Neural progenitor cell (in vitro differentiated cells): ENCODE measurements at regions not wholly inside any gene's neighbourhood (a gene's known extent, or its start where the extent isn't known, plus 50 kb on each side); places are given as distances from the start of the nearest gene placed in this dataset.

Experiments
- DNase-seq: peaks from one replicate; pipeline ENCODE4 v3.0.0-alpha.2; 2016; ENCODE audit warnings: low spot score
- H2AFZ ChIP-seq: fragments of 200-600 bp; sonication (generic); replicated peaks from 2 replicates; pipeline ENCODE4 v1.6.1; 2016; ENCODE audit warnings: antibody characterized with exemption
- H3F3A ChIP-seq: fragments of 200-600 bp; sonication (generic); 2 replicates; pipeline ENCODE4 v1.6.1; 2016; ENCODE audit warnings: antibody characterized with exemption, low read depth
- H3K27ac ChIP-seq: fragments of 200-600 bp; sonication (generic); 2 replicates; pipeline ENCODE4 v1.5.1; 2016; ENCODE audit warnings: mild to moderate bottlenecking
- H3K27me3 ChIP-seq: fragments of 200-600 bp; sonication (generic); 2 replicates; pipeline ENCODE4 v1.6.1; 2016; ENCODE audit warnings: mild to moderate bottlenecking, moderate library complexity
- H3K36me3 ChIP-seq: fragments of 200-600 bp; sonication (generic); 2 replicates; pipeline ENCODE4 v1.5.1; 2016
- H3K4me1 ChIP-seq: fragments of 200-600 bp; sonication (generic); 2 replicates; pipeline ENCODE4 v1.6.1; 2016; ENCODE audit warnings: mixed run types
- H3K4me2 ChIP-seq: fragments of 200-600 bp; sonication (generic); 2 replicates; pipeline ENCODE4 v1.6.1; 2016
- H3K4me3 ChIP-seq: fragments of 200-600 bp; sonication (generic); 2 replicates; pipeline ENCODE4 v1.5.1; 2016
- H3K79me2 ChIP-seq: fragments of 200-600 bp; sonication (generic); 2 replicates; pipeline ENCODE4 v1.6.1; 2016; ENCODE audit warnings: low read depth
- H3K9ac ChIP-seq: fragments of 200-600 bp; sonication (generic); 2 replicates; pipeline ENCODE4 v1.6.1; 2016
- H3K9me3 ChIP-seq: fragments of 200-600 bp; sonication (generic); 2 replicates; pipeline ENCODE4 v1.5.1; 2016; ENCODE audit warnings: low read depth
- H4K20me1 ChIP-seq: fragments of 200-600 bp; sonication (generic); 2 replicates; pipeline ENCODE4 v1.6.1; 2016; ENCODE audit warnings: low read depth
- H3K27ac Mint-ChIP-seq: 3 replicates; pipeline ENCODE4 v1.8.0; 2021; ENCODE audit warnings: mixed read lengths
- H3K27me3 Mint-ChIP-seq: 2 replicates; pipeline ENCODE4 v1.8.0; 2022; ENCODE audit warnings: low read depth, mild to moderate bottlenecking, inconsistent platforms, moderate library complexity, mixed read lengths; ENCODE audit not compliant: insufficient read depth
- H3K36me3 Mint-ChIP-seq: 3 replicates; pipeline ENCODE4 v1.8.0; 2021; ENCODE audit warnings: mixed read lengths
- H3K4me1 Mint-ChIP-seq: 3 replicates; pipeline ENCODE4 v1.8.0; 2021; ENCODE audit warnings: mixed read lengths
- H3K4me3 Mint-ChIP-seq: 3 replicates; pipeline ENCODE4 v1.8.0; 2021; ENCODE audit warnings: mild to moderate bottlenecking, moderate library complexity, mixed read lengths
- H3K9me3 Mint-ChIP-seq: 3 replicates; pipeline ENCODE4 v1.8.0; 2020; ENCODE audit warnings: mixed read lengths
- EZH2 ChIP-seq: fragments of 200-600 bp; sonication (generic); IDR thresholded peaks from 2 replicates; pipeline ENCODE4 v1.6.1; 2017; ENCODE audit warnings: antibody characterized with exemption, mild to moderate bottlenecking, moderate library complexity
- EZH2phosphoT487 ChIP-seq: fragments of 200-600 bp; sonication (generic); IDR thresholded peaks from 2 replicates; pipeline ENCODE4 v1.6.1; 2017; ENCODE audit warnings: antibody characterized with exemption
- TF ChIP-seq, protein P1 (sequence below): fragments of 200-600 bp; sonication (generic); IDR thresholded peaks from 2 replicates; pipeline ENCODE4 v1.5.1; 2017; ENCODE audit warnings: antibody characterized with exemption, mild to moderate bottlenecking

DNA sequence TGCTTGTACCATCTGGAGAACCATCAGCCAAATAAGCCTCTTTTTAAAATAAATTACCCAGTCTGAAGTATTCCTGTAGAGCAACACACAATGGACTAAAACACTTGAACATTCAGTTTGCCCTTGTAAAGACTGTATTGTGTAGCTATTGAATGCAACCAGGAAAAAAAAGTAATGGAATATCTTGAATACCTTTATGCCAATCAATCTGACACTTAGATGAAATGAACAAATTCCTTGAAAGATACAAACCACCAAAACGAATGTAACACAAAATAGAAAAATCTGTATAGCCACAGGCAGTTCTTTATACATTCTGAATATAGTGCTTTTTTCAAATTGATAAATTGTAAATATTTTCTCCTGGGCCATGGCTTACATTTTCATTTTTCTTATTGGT lies 63.3 kb upstream of the KCNJ16 start:
- H2AFZ ChIP-seq, result no peak overlapping the region
- H3F3A ChIP-seq, result no peaks in the 10 kb centered on the region
- no peak overlapping the region for H3K4me3 ChIP-seq
- no peaks in the 10 kb centered on the region for H3K9me3 ChIP-seq
- TF ChIP-seq, protein P1, sequence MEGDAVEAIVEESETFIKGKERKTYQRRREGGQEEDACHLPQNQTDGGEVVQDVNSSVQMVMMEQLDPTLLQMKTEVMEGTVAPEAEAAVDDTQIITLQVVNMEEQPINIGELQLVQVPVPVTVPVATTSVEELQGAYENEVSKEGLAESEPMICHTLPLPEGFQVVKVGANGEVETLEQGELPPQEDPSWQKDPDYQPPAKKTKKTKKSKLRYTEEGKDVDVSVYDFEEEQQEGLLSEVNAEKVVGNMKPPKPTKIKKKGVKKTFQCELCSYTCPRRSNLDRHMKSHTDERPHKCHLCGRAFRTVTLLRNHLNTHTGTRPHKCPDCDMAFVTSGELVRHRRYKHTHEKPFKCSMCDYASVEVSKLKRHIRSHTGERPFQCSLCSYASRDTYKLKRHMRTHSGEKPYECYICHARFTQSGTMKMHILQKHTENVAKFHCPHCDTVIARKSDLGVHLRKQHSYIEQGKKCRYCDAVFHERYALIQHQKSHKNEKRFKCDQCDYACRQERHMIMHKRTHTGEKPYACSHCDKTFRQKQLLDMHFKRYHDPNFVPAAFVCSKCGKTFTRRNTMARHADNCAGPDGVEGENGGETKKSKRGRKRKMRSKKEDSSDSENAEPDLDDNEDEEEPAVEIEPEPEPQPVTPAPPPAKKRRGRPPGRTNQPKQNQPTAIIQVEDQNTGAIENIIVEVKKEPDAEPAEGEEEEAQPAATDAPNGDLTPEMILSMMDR, result no peak
- no peak for TF ChIP-seq EZH2phosphoT487
- no peak overlapping the region for H3K9ac ChIP-seq
- no peaks in the 10 kb centered on the region for H3K27me3 ChIP-seq
- H3K4me3 Mint-ChIP-seq, result no peak overlapping the region
- H3K4me1 Mint-ChIP-seq, result peaks cover 10% of the 10 kb centered on the region
- H3K27ac ChIP-seq, result no peak overlapping the region
- no peak overlapping the region for H3K4me2 ChIP-seq
- no peak for DNase-seq
- no peaks in the 10 kb centered on the region for H4K20me1 ChIP-seq
- no peaks in the 10 kb centered on the region for H3K4me1 ChIP-seq
- no peaks in the 10 kb centered on the region for H3K36me3 ChIP-seq
- H3K27me3 Mint-ChIP-seq, result no peaks in the 10 kb centered on the region
- no peak overlapping the region for H3K27ac Mint-ChIP-seq
- H3K36me3 Mint-ChIP-seq, result no peaks in the 10 kb centered on the region
- H3K9me3 Mint-ChIP-seq, result no peaks in the 10 kb centered on the region
- no peaks in the 10 kb centered on the region for H3K79me2 ChIP-seq

DNA sequence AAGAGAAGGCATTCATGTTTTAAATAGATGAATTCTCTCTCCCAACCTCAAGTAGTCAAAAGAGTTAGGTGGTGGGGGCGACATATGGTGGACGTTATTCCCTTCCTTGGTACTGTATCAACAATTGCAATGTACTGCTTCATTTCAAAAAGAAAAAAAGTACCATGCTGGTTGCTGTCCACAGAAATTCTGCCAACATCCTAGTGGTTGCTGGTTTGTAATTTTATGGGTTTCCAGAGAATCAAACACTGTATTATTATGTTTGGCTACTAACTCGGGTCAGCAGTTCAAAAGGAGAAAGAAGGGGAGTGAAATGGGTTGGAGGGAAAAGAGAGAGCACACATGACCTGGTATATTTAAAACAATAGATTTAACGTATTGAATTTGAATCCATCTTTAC lies 61.1 kb upstream of the KCNJ16 start:
- Histone ChIP-seq H3K27me3 (no peaks in the 10 kb centered on the region), H3K9me3 (no peaks in the 10 kb centered on the region), H3K4me2 (no peak overlapping the region), H3K9ac (no peak overlapping the region), H3K4me1 (no peaks in the 10 kb centered on the region), H3K36me3 (no peaks in the 10 kb centered on the region), H2AFZ (no peak overlapping the region), H3F3A (no peaks in the 10 kb centered on the region), H3K79me2 (no peaks in the 10 kb centered on the region), H3K4me3 (no peak overlapping the region), H4K20me1 (no peaks in the 10 kb centered on the region), H3K27ac (no peak overlapping the region)
- H3K4me3 Mint-ChIP-seq, result no peak overlapping the region
- no peaks in the 10 kb centered on the region for H3K36me3 Mint-ChIP-seq
- H3K27me3 Mint-ChIP-seq, result no peaks in the 10 kb centered on the region
- no peak for TF ChIP-seq EZH2phosphoT487
- TF ChIP-seq, protein P1, result no peak
- TF ChIP-seq EZH2, result no peak
- no peak for DNase-seq
- H3K9me3 Mint-ChIP-seq, result no peaks in the 10 kb centered on the region
- H3K27ac Mint-ChIP-seq, result no peak overlapping the region
- H3K4me1 Mint-ChIP-seq, result peaks cover 10% of the 10 kb centered on the region

DNA sequence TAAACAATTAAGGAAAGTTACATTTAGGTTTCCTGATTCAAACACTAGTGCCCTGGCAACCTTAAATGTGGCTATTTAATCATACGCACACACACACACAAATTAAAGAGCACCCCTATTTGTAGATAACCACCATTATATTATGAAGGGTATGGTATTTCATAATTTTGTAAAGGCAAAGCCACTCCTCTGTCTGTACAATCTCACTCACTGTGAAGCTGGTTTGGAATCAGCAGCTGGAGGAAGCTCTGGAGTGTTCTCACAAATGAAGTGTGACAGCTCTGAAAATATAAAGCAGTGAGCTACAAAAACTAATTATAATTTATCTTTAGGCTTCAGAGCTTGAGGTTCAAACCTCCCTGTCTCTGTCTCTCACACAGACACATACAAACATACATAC lies 57.9 kb upstream of the KCNJ16 start:
- H3K27ac Mint-ChIP-seq, result no peak overlapping the region
- Histone ChIP-seq H3K4me3 (no peak overlapping the region), H3K4me1 (no peaks in the 10 kb centered on the region), H3K9ac (no peak overlapping the region), H3K4me2 (no peak overlapping the region), H3K27ac (no peak overlapping the region), H3K36me3 (no peaks in the 10 kb centered on the region), H3K79me2 (no peaks in the 10 kb centered on the region), H3K9me3 (no peaks in the 10 kb centered on the region), H2AFZ (no peak overlapping the region), H3F3A (no peaks in the 10 kb centered on the region), H4K20me1 (no peaks in the 10 kb centered on the region), H3K27me3 (no peaks in the 10 kb centered on the region)
- no peaks in the 10 kb centered on the region for H3K36me3 Mint-ChIP-seq
- H3K27me3 Mint-ChIP-seq, result no peaks in the 10 kb centered on the region
- TF ChIP-seq, protein P1, result no peak
- TF ChIP-seq EZH2 (no peak), EZH2phosphoT487 (no peak)
- H3K4me3 Mint-ChIP-seq, result no peak overlapping the region
- peaks cover 7% of the 10 kb centered on the region for H3K4me1 Mint-ChIP-seq
- no peaks in the 10 kb centered on the region for H3K9me3 Mint-ChIP-seq
- no peak for DNase-seq

DNA sequence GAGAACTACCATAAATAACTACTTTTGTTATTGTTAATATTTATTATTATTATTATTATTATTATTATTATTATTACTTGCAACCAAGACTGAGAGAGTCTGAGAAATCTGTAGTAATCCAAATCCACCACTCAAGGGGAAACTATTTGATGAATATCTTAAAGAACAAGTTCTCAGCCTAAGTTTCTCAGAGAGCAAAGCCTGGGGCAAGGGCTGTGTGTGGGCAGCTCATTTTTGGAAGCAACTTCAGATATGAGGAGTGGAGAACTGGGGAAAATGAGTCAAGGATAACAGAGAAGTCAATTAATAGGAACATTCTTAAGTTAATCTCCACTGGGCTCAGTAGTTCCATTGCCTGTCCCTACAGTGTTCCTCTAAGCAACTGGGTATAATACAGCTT lies 57.1 kb upstream of the KCNJ16 start:
- Mint-ChIP-seq H3K4me3 (no peak overlapping the region), H3K27me3 (no peaks in the 10 kb centered on the region), H3K27ac (no peak overlapping the region), H3K36me3 (no peaks in the 10 kb centered on the region), H3K9me3 (no peaks in the 10 kb centered on the region), H3K4me1 (peaks cover 6% of the 10 kb centered on the region)
- Histone ChIP-seq H3K9me3 (no peaks in the 10 kb centered on the region), H3F3A (no peaks in the 10 kb centered on the region), H2AFZ (no peak overlapping the region), H3K9ac (no peak overlapping the region), H3K4me2 (no peak overlapping the region), H3K36me3 (no peaks in the 10 kb centered on the region), H3K4me1 (no peaks in the 10 kb centered on the region), H4K20me1 (no peaks in the 10 kb centered on the region), H3K4me3 (no peak overlapping the region), H3K27me3 (no peaks in the 10 kb centered on the region), H3K27ac (no peak overlapping the region), H3K79me2 (no peaks in the 10 kb centered on the region)
- DNase-seq, result no peak
- TF ChIP-seq, protein P1, result no peak
- TF ChIP-seq EZH2phosphoT487, result no peak
- TF ChIP-seq EZH2, result no peak
